ENCODE measurements at regions not wholly inside any gene's neighbourhood (a gene's known extent, or its start where the extent isn't known, plus 50 kb on each side); places are given as distances from the start of the nearest gene placed in this dataset.

DNA sequence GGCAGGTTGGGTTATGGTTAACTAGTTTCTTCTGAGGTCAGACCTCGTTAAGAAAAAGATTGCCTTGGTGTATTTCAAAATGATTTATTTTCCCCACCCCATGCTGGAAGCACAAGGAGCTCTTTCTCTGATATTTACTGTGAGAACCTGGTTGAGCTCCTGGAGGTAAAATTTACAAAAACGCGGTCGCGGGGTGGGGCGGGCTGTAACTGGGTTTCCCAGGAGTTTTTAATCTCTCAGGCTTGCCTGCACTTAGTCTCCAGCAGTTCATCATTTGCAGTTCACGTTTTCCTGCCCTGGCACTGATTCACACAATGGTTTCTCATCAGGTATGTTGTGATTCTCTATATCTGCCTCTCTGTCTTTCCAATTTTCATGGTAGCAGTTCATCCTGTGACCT, 67.9 kb upstream of the PDE3A start:
- Histone ChIP-seq H2AFZ (ENCODE audit: low read length) (no peak overlapping the region), H3K27ac (ENCODE audit: insufficient read depth, low read length) (no peak overlapping the region), H3K4me3 (replicated peaks in 1 of 4; ENCODE audit: control extremely low read depth in 1 of 4, insufficient read depth in 1 of 4, low read depth in 3 of 4, low read length in 4 of 4) (no peak overlapping the region), H3K9me3 (ENCODE audit: control insufficient read depth, insufficient read depth, low read depth, low read length) (no peaks in the 10 kb centered on the region), H3K27me3 (ENCODE audit: control insufficient read depth, insufficient read depth, low read length) (no peaks in the 10 kb centered on the region), H3K4me1 (ENCODE audit: control insufficient read depth, extremely low read depth, insufficient read depth, low read length) (no peaks in the 10 kb centered on the region), H3K79me2 (ENCODE audit: control insufficient read depth, insufficient read depth, low read length) (no peaks in the 10 kb centered on the region), H3K36me3 (ENCODE audit: control insufficient read depth, insufficient read depth, low read length) (no peaks in the 10 kb centered on the region), H4K20me1 (ENCODE audit: control insufficient read depth, extremely low read depth, insufficient read depth, low read length) (no peaks in the 10 kb centered on the region), H3K9ac (ENCODE audit: insufficient read depth, low read length) (no peak overlapping the region), H3K4me2 (ENCODE audit: extremely low read depth, insufficient read depth, low read length) (no peak overlapping the region)
- TF ChIP-seq CTCF (conservative IDR thresholded peaks at IDR 0.05 in 1 of 2, IDR thresholded peaks at IDR 0.05 in 1 of 2; ENCODE audit: low read depth in 1 of 2, low read length in 2 of 2) (no peak), EZH2 (IDR thresholded peaks at IDR 0.05; ENCODE audit: low read length, missing control alignments) (no peak)
- no peak for DNase-seq (ENCODE audit: low read depth in 2 of 2)

DNA sequence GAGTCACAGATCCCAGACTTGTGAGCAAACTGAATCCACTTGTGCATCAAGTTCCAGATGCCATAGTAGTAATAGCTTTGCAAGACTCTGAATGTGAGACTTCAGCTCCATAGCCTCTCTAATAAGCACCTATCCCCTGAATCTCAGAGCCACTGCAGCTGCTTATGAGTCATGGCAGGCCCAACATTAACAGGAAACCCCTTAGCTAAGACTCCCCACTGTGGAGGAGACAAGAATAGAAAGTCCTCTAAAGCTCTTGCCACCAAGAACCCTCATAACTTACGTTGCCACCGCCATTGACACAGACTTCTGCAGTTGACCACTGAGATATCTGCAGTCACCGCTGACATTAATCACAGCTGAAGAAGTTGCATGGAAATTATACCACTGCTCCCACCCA, 62.9 kb upstream of the PDE3A start:
- H2AFZ ChIP-seq (ENCODE audit: low read length) = no peak overlapping the region
- no peak overlapping the region for H3K9ac ChIP-seq (ENCODE audit: insufficient read depth, low read length)

GRCh38 chr12:20309504-20310148, 58.7 kb upstream of the PDE3A start:
- no peak for TF ChIP-seq CTCF (conservative IDR thresholded peaks at IDR 0.05 in 1 of 2, IDR thresholded peaks at IDR 0.05 in 1 of 2; ENCODE audit: low read depth in 1 of 2, low read length in 2 of 2)
- TF ChIP-seq EZH2 (IDR thresholded peaks at IDR 0.05; ENCODE audit: low read length, missing control alignments) = no peak
- Histone ChIP-seq H3K79me2 (ENCODE audit: control insufficient read depth, insufficient read depth, low read length) (no peaks in the 10 kb centered on the region), H3K4me3 (replicated peaks in 1 of 4; ENCODE audit: control extremely low read depth in 1 of 4, insufficient read depth in 1 of 4, low read depth in 3 of 4, low read length in 4 of 4) (no peak overlapping the region), H3K27me3 (ENCODE audit: control insufficient read depth, insufficient read depth, low read length) (no peaks in the 10 kb centered on the region), H3K4me1 (ENCODE audit: control insufficient read depth, extremely low read depth, insufficient read depth, low read length) (peaks cover 2% of the 10 kb centered on the region), H3K27ac (ENCODE audit: insufficient read depth, low read length) (no peak overlapping the region), H3K36me3 (ENCODE audit: control insufficient read depth, insufficient read depth, low read length) (no peaks in the 10 kb centered on the region), H3K4me2 (ENCODE audit: extremely low read depth, insufficient read depth, low read length) (no peak overlapping the region), H2AFZ (ENCODE audit: low read length) (no peak overlapping the region), H3K9ac (ENCODE audit: insufficient read depth, low read length) (no peak overlapping the region), H4K20me1 (ENCODE audit: control insufficient read depth, extremely low read depth, insufficient read depth, low read length) (no peaks in the 10 kb centered on the region), H3K9me3 (ENCODE audit: control insufficient read depth, insufficient read depth, low read depth, low read length) (no peaks in the 10 kb centered on the region)
- no peak for DNase-seq (ENCODE audit: low read depth in 2 of 2)

More for the DNA sequence above, 62.9 kb upstream of the PDE3A start:
- no peaks in the 10 kb centered on the region for H3K4me1 ChIP-seq (ENCODE audit: control insufficient read depth, extremely low read depth, insufficient read depth, low read length)
- H3K27me3 ChIP-seq (ENCODE audit: control insufficient read depth, insufficient read depth, low read length) = no peaks in the 10 kb centered on the region
- no peaks in the 10 kb centered on the region for H3K79me2 ChIP-seq (ENCODE audit: control insufficient read depth, insufficient read depth, low read length)
- no peaks in the 10 kb centered on the region for H3K36me3 ChIP-seq (ENCODE audit: control insufficient read depth, insufficient read depth, low read length)
- DNase-seq (ENCODE audit: low read depth in 2 of 2) = peak in 1 of 2 donors; percentile 7
- no peak overlapping the region for H3K27ac ChIP-seq (ENCODE audit: insufficient read depth, low read length)
- no peaks in the 10 kb centered on the region for H4K20me1 ChIP-seq (ENCODE audit: control insufficient read depth, extremely low read depth, insufficient read depth, low read length)
- no peak for TF ChIP-seq CTCF (conservative IDR thresholded peaks at IDR 0.05 in 1 of 2, IDR thresholded peaks at IDR 0.05 in 1 of 2; ENCODE audit: low read depth in 1 of 2, low read length in 2 of 2)
- H3K4me3 ChIP-seq (replicated peaks in 1 of 4; ENCODE audit: control extremely low read depth in 1 of 4, insufficient read depth in 1 of 4, low read depth in 3 of 4, low read length in 4 of 4) = no peak overlapping the region
- no peak overlapping the region for H3K4me2 ChIP-seq (ENCODE audit: extremely low read depth, insufficient read depth, low read length)
- H3K9me3 ChIP-seq (ENCODE audit: control insufficient read depth, insufficient read depth, low read depth, low read length) = no peaks in the 10 kb centered on the region

Measured in fibroblast of lung (primary cell).